ENCODE measurements at regions not wholly inside any gene's neighbourhood (a gene's known extent, or its start where the extent isn't known, plus 50 kb on each side); places are given as distances from the start of the nearest gene placed in this dataset.

DNA sequence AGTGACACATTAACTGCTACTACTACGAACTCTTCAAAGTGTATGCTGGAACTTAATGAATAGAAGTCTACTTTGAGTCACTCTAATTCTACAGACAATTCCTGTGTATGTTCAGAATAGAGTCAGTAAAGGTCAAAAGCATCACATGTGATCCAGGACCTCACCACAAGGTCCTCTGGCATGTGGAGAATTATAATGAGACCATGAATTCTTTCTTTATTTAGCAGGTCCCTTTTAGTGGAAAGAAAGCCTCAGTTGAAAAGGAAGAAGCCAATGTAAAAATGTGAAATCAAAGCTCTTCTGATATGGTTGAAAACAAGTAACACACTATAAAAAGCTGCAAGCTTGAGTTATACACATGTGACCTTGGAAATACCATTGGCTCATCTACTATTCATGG, 1612.1 kb upstream of the GOT2 start:
- TF ChIP-seq POLR2A (IDR thresholded peaks at IDR 0.05; ENCODE audit: low read length) (no peak), GATA1 (IDR thresholded peaks at IDR 0.05; ENCODE audit: low read depth, low read length) (no peak)
